Activated B cell treated with CpG ODN at 0.5 μM for 24 hours (primary cell): ENCODE measurements at regions not wholly inside any gene's neighbourhood (a gene's known extent, or its start where the extent isn't known, plus 50 kb on each side); places are given as distances from the start of the nearest gene placed in this dataset.
A peak's percentile ranks its signal among the peaks of the same experiment; 100 is the strongest.

Source experiments
- ATAC-seq: fragments of 200-7000 bp; cut with Tn5 transposase; one replicate; pipeline ENCODE4 v1.10.0; 2021; ENCODE audit warnings: low read depth, mild to moderate bottlenecking, moderate library complexity
- CTCF ChIA-PET: fragments of 350-600 bp; sonication (Branson Sonifier 250); formaldehyde crosslinking; loops from one replicate; lab custom pipeline; 2021; ENCODE audit warnings: antibody characterized with exemption; lab: Charles Lee
- POLR2A ChIA-PET: fragments of 350-600 bp; sonication (Branson Sonifier 250); formaldehyde crosslinking; loops from one replicate; lab custom pipeline; 2021; ENCODE audit warnings: antibody characterized with exemption; lab: Charles Lee
- DNase-seq: peaks from one replicate; pipeline ENCODE4 v3.0.0; 2022
- H3K27ac Mint-ChIP-seq: one replicate; pipeline ENCODE4 v1.8.0; 2020; ENCODE audit warnings: mixed read lengths
- H3K27me3 Mint-ChIP-seq: one replicate; pipeline ENCODE4 v1.8.0; 2021; ENCODE audit warnings: mixed read lengths
- H3K36me3 Mint-ChIP-seq: one replicate; pipeline ENCODE4 v1.8.0; 2021; ENCODE audit warnings: low read depth, mixed read lengths
- H3K4me1 Mint-ChIP-seq: one replicate; pipeline ENCODE4 v1.8.0; 2021; ENCODE audit warnings: mixed read lengths
- H3K4me3 Mint-ChIP-seq: one replicate; pipeline ENCODE4 v1.8.0; 2020; ENCODE audit warnings: mild to moderate bottlenecking, mixed read lengths
- H3K9me3 Mint-ChIP-seq: one replicate; pipeline ENCODE4 v1.8.0; 2020; ENCODE audit warnings: mixed read lengths
- intact Hi-C: fragments of 100-400 bp; cut with micrococcal nuclease; formaldehyde crosslinking; loops from one replicate; pipeline ENCODE4 v1.15.1; 2024
- TF ChIP-seq, protein P1 (sequence below): fragments of 200-600 bp; IDR thresholded peaks from one replicate; pipeline ENCODE4 v1.8.0; 2022; ENCODE audit warnings: antibody characterized with exemption, mild to moderate bottlenecking

- intact Hi-C loops, result loop anchor here (1.0 kb wide), 1 partner anchor 8 kb away; no protein-coding TSS in a partner anchor
- Mint-ChIP-seq H3K36me3 (peaks cover 5% of the 10 kb centered on the region), H3K27me3 (no peaks in the 10 kb centered on the region), H3K27ac (peak overlapping the region; percentile 91), H3K9me3 (no peaks in the 10 kb centered on the region), H3K4me1 (peaks cover 52% of the 10 kb centered on the region), H3K4me3 (peak overlapping the region; percentile 90)
- ATAC-seq (peak; percentile 76), DNase-seq (peak; percentile 28)
- ChIA-PET CTCF (interaction anchor here (2.2 kb wide), 1 partner anchor 79 kb away, joined by 5 read pairs; no protein-coding TSS in a partner anchor), POLR2A (interaction anchor here (0.7 to 4.3 kb wide), 7 partner anchors 11 to 59 kb away, joined by 4 to 85 read pairs (median 12); no protein-coding TSS in a partner anchor)
- TF ChIP-seq, protein P1, sequence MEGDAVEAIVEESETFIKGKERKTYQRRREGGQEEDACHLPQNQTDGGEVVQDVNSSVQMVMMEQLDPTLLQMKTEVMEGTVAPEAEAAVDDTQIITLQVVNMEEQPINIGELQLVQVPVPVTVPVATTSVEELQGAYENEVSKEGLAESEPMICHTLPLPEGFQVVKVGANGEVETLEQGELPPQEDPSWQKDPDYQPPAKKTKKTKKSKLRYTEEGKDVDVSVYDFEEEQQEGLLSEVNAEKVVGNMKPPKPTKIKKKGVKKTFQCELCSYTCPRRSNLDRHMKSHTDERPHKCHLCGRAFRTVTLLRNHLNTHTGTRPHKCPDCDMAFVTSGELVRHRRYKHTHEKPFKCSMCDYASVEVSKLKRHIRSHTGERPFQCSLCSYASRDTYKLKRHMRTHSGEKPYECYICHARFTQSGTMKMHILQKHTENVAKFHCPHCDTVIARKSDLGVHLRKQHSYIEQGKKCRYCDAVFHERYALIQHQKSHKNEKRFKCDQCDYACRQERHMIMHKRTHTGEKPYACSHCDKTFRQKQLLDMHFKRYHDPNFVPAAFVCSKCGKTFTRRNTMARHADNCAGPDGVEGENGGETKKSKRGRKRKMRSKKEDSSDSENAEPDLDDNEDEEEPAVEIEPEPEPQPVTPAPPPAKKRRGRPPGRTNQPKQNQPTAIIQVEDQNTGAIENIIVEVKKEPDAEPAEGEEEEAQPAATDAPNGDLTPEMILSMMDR, result no peak
Measured at GRCh38 chrX:45769761-45770582, 569.3 kb upstream of the DIPK2B start.

DNA sequence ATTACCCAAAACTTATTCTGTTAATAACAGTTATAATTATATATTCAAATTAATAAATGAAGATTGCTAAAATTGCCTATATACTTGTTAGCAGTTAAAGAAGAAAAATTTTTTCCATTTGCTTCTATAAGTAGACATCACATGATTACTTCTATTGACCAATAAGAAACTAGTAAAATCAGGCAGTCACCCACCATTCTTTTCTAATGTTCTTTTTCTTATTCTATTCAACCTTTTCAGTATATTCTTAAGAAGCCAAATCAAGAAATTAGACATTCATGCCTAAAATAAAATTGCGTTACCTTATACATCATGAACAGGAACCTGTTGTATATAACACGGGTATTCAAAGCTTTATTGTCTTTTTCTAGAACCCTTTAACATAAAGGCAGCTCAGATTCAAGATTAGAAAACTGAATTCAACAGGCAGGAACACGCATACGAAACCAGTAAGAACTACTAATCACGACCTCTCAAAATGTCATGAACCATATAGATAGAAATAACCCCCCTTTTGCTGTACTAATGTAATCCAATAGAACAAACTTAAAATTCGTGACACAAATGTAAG is 568.1 kb upstream of the DIPK2B start:
- intact Hi-C loops, result no loop called here
- CTCF ChIA-PET, result no interaction called here

GRCh38 chrX:45766981-45767501 is 566.4 kb upstream of the DIPK2B start:
- H3K4me1 Mint-ChIP-seq, result peaks cover 61% of the 10 kb centered on the region
- peak overlapping the region; percentile 89 for H3K27ac Mint-ChIP-seq
- CTCF ChIA-PET, result interaction anchor here (1.8 kb wide), 1 partner anchor 18 kb away, joined by 5 read pairs; no protein-coding TSS in a partner anchor
- H3K9me3 Mint-ChIP-seq, result no peaks in the 10 kb centered on the region
- ATAC-seq, result no peak
- no peaks in the 10 kb centered on the region for H3K27me3 Mint-ChIP-seq
- intact Hi-C loops, result loop anchor here (1.0 kb wide), 1 partner anchor 9 kb away; no protein-coding TSS in a partner anchor
- peaks cover 5% of the 10 kb centered on the region for H3K36me3 Mint-ChIP-seq
- TF ChIP-seq, protein P1, result no peak
- peak overlapping the region; percentile 85 for H3K4me3 Mint-ChIP-seq
- DNase-seq, result no peak
- POLR2A ChIA-PET, result interaction anchor here (1.2 kb wide), 1 partner anchor 8 kb away, joined by 6 read pairs; no protein-coding TSS in a partner anchor

More for the DNA sequence above, 568.1 kb upstream of the DIPK2B start:
- Mint-ChIP-seq H3K9me3 (no peaks in the 10 kb centered on the region), H3K36me3 (peaks cover 5% of the 10 kb centered on the region), H3K4me1 (peaks cover 53% of the 10 kb centered on the region), H3K4me3 (peak overlapping the region; percentile 90), H3K27me3 (no peaks in the 10 kb centered on the region), H3K27ac (peak overlapping the region; percentile 91)
- TF ChIP-seq, protein P1, result no peak
- POLR2A ChIA-PET, result interaction anchor here (1.4 to 4.3 kb wide), 4 partner anchors 9 to 37 kb away, joined by 4 to 85 read pairs (median 12); no protein-coding TSS in a partner anchor
- ATAC-seq (no peak), DNase-seq (no peak)

DNA sequence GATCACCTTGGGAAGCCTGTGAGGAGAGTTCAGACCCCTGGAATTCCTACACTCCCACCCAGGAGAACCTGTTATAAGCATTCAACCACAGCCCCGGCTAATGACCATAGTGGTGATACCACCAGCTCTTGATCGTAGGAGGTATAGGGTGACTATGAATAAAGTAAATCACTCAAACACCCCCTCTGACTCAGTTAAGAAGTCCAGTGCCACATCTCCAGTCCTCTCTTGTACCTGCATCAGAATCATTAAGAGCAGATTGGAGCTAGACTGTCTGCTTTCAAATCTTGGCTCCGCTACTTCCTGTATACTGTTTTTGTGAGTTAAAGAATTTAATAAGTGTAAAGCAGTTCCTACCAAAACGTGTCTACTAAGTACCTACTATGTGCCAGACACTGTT is 565.1 kb upstream of the DIPK2B start:
- ATAC-seq (no peak), DNase-seq (no peak)
- H3K36me3 Mint-ChIP-seq, result peaks cover 13% of the 10 kb centered on the region
- H3K4me1 Mint-ChIP-seq, result peaks cover 59% of the 10 kb centered on the region
- no peaks in the 10 kb centered on the region for H3K9me3 Mint-ChIP-seq
- H3K27me3 Mint-ChIP-seq, result no peaks in the 10 kb centered on the region
- peak overlapping the region; percentile 55 for H3K4me3 Mint-ChIP-seq
- POLR2A ChIA-PET, result interaction anchor here (1.0 kb wide), 1 partner anchor 12 kb away, joined by 6 read pairs; no protein-coding TSS in a partner anchor
- CTCF ChIA-PET, result interaction anchor here (0.7 kb wide), 1 partner anchor 250 kb away, joined by 3 read pairs; no protein-coding TSS in a partner anchor
- intact Hi-C loops, result no loop called here
- peak overlapping the region; percentile 13 for H3K27ac Mint-ChIP-seq
- TF ChIP-seq, protein P1, result no peak
